ENCODE measurements at regions not wholly inside any gene's neighbourhood (a gene's known extent, or its start where the extent isn't known, plus 50 kb on each side); places are given as distances from the start of the nearest gene placed in this dataset.

GRCh38 chr3:31226346-31226745 lies 306.4 kb upstream of the STT3B start:
- DNase-seq, result no peak
- WGBS, 2 donors, result 39 to 71% methylated on average over 3 of the region's 3 CpGs
- H3K36me3 ChIP-seq, result no peaks in the 10 kb centered on the region

GRCh38 chr3:31227131-31227562 lies 305.6 kb upstream of the STT3B start:
- TF ChIP-seq CTCF (IDR thresholded peaks at IDR 0.05) (no peak), POLR2AphosphoS5 (IDR thresholded peaks at IDR 0.05) (no peak)
- H3K4me3 ChIP-seq, result no peak overlapping the region
- H3K9me3 ChIP-seq, result no peaks in the 10 kb centered on the region
- H3K4me1 ChIP-seq, result peaks cover 0 to 5% (median 3%) of the 10 kb centered on the region in 4 donors
- H3K36me3 ChIP-seq, result no peaks in the 10 kb centered on the region
- no peak overlapping the region for H3K27ac ChIP-seq
- 51 to 70% methylated on average over 3 of the region's 3 CpGs for WGBS, 2 donors
- no peaks in the 10 kb centered on the region for H3K27me3 ChIP-seq
- ATAC-seq (ENCODE audit: low FRiP score in 2 of 2), result peak; percentile 28 to 71
- no peak for DNase-seq

More at GRCh38 chr3:31226346-31226745, 306.4 kb upstream of the STT3B start:
- TF ChIP-seq POLR2AphosphoS5 (IDR thresholded peaks at IDR 0.05) (no peak), CTCF (IDR thresholded peaks at IDR 0.05) (no peak), EP300 (IDR thresholded peaks at IDR 0.05) (no peak), POLR2A (IDR thresholded peaks at IDR 0.05) (no peak)
- Histone ChIP-seq H3K4me3 (no peak overlapping the region), H3K27me3 (no peaks in the 10 kb centered on the region), H3K27ac (no peak overlapping the region), H3K4me1 (peaks cover 0 to 4% (median 1%) of the 10 kb centered on the region in 4 donors), H3K9me3 (no peaks in the 10 kb centered on the region)
- ATAC-seq (ENCODE audit: low FRiP score in 2 of 2), result no peak

- H3K27me3 ChIP-seq, result no peaks in the 10 kb centered on the region
- H3K9me3 ChIP-seq, result no peaks in the 10 kb centered on the region
- DNase-seq, result no peak
- 54 to 57% methylated on average over 3 of the region's 3 CpGs for whole genome bisulfite sequencing, 2 donors
- H3K4me3 ChIP-seq, result no peak overlapping the region
- H3K36me3 ChIP-seq, result no peaks in the 10 kb centered on the region
- H3K27ac ChIP-seq, result no peak overlapping the region
- no peak for TF ChIP-seq POLR2A (IDR thresholded peaks at IDR 0.05)
- TF ChIP-seq EP300 (IDR thresholded peaks at IDR 0.05), result no peak
- no peak for TF ChIP-seq CTCF (IDR thresholded peaks at IDR 0.05)
- no peak for TF ChIP-seq POLR2AphosphoS5 (IDR thresholded peaks at IDR 0.05)
- H3K4me1 ChIP-seq, result peaks cover 0 to 15% (median 4%) of the 10 kb centered on the region in 4 donors
- ATAC-seq (ENCODE audit: low FRiP score in 2 of 2), result no peak
These were observed 302.1 kb upstream of the STT3B start for GRCh38 chr3:31230425-31231223.

GRCh38 chr3:31232055-31233025 lies 300.4 kb upstream of the STT3B start:
- H3K27me3 ChIP-seq, result no peaks in the 10 kb centered on the region
- H3K4me3 ChIP-seq, result no peak overlapping the region
- TF ChIP-seq POLR2A (IDR thresholded peaks at IDR 0.05), result peak in 1 of 4 donors; percentile 20
- TF ChIP-seq POLR2AphosphoS5 (IDR thresholded peaks at IDR 0.05), result no peak
- peaks cover 0 to 15% (median 4%) of the 10 kb centered on the region in 4 donors for H3K4me1 ChIP-seq
- no peaks in the 10 kb centered on the region for H3K9me3 ChIP-seq
- no peaks in the 10 kb centered on the region for H3K36me3 ChIP-seq
- peak overlapping the region; percentile 30 to 66 (median 50) for H3K27ac ChIP-seq
- DNase-seq (peak; percentile 15 to 57), ATAC-seq (ENCODE audit: low FRiP score in 2 of 2) (peak; percentile 61 to 81)
- 74 to 78% methylated on average over 11 to 12 of the region's 12 CpGs for WGBS, 2 donors

- ATAC-seq (ENCODE audit: low FRiP score in 2 of 2) (peak; percentile 44 to 72), DNase-seq (peak in 1 of 2 donors; percentile 28)
- 63 to 80% methylated on average over 6 of the region's 6 CpGs for WGBS, 2 donors
- Histone ChIP-seq H3K27ac (no peak overlapping the region), H3K4me1 (peaks cover 0 to 15% (median 4%) of the 10 kb centered on the region in 4 donors), H3K27me3 (no peaks in the 10 kb centered on the region), H3K4me3 (no peak overlapping the region), H3K36me3 (no peaks in the 10 kb centered on the region), H3K9me3 (no peaks in the 10 kb centered on the region)
- TF ChIP-seq EP300 (IDR thresholded peaks at IDR 0.05), result no peak
- no peak for TF ChIP-seq POLR2A (IDR thresholded peaks at IDR 0.05)
- TF ChIP-seq CTCF (IDR thresholded peaks at IDR 0.05), result no peak
- TF ChIP-seq POLR2AphosphoS5 (IDR thresholded peaks at IDR 0.05), result no peak
These were observed 298.6 kb upstream of the STT3B start for GRCh38 chr3:31234145-31234544.
